GM18526 (cell line): ENCODE measurements at regions not wholly inside any gene's neighbourhood (a gene's known extent, or its start where the extent isn't known, plus 50 kb on each side); places are given as distances from the start of the nearest gene placed in this dataset.

Experiments used
- POLR2A ChIP-seq: IDR thresholded peaks from 3 replicates; pipeline ENCODE4 v1.6.1; 2011; ENCODE audit not compliant: insufficient read length; ENCODE audit errors: extremely low read depth

DNA sequence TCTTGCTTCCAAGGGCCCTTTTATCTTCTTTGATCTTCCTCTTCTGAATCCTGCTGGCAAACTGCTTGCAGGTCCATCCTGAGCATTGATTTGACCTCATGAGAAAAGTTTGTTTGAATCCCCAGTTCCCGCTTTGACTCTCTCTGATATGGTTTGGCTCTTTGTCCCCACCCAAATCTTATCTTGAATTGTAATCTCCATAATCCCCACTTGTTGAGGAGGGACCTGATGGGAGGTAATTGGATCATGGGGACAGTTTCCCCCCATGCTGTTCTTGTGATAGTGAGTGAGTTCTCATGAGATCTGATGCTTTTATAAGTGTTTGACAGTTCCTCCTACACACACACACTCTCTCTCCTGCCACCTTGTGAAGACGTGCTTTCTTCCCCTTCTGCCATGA, 126.6 kb upstream of the ARHGAP20 start:
- no peak for TF ChIP-seq POLR2A

DNA sequence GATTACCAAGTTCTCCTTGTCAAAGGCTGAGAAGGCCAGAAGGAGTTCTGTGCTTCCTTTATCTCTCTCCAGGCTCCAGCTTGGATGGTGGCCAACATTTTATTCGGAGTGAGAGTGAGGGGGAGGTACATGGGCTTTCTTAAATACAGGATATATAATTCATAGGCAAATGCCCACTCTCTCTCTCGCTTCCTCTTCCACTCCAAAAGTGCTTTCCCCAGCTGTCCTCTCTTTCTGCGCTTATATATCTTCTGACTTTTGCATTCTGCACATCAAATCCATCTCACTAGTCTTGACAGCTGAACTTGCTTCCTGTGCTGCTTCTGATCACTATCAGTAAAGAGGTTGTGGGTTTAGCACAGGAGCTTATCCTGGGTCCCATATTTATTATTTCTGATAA, 125.4 kb upstream of the ARHGAP20 start:
- TF ChIP-seq POLR2A: no peak

DNA sequence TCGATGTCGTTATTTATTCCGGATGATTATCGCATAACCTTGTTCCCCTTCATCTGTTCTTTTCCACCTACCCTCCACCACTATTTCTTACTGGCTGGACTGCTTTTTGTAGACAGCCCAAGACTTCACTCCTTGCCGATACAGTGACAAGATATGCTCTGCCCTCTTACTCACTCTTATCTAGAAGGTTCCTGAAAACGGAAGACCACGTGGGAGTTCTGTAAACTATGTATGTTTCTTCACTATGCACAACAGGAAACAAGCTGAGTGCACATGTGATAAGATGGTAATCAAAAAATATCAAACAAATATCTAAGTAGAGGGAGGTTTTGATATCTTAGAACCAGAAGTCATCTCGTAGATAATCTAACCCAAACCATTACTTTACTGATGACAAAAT, 122.9 kb upstream of the ARHGAP20 start:
- TF ChIP-seq POLR2A: no peak

DNA sequence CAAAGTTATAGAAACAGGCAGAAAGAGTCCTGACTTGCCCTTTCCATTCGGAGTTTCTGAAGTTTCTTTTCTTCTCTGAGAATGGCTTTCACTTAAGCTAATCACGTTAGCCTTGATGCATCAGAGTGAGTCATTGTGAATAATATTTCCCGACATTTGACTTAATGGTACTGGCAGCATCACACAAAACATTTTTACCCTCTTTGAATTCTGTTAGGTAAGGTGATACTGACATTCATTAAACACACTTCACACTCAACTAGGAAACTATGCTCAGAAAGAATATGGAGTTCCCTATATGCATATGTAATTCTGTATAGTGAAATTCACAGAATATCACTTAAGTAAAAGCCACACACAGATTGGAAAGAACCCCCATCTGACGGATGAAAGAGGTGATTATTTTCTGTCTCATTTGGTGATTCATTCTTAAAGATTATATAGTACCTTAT, 120.8 kb upstream of the ARHGAP20 start:
- no peak for TF ChIP-seq POLR2A

DNA sequence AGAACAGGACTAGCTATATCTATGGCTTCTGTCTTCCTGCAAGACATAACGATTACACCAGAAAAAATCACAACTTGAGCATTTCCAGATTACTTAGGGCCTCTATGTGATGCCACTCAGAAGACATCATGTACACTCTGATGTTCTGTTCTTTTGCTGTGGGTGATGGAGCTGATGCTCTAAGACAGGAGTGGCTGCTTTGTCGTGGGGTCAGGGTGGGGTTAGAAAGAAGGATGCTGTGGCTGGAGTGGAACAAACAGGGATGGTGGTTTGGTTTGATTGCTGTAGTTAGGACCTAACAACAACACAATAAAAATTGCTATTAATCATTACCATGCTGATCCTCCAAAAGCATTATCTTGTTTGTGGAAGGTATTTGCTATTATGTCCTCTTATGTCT, 120.3 kb upstream of the ARHGAP20 start:
- no peak for TF ChIP-seq POLR2A

DNA sequence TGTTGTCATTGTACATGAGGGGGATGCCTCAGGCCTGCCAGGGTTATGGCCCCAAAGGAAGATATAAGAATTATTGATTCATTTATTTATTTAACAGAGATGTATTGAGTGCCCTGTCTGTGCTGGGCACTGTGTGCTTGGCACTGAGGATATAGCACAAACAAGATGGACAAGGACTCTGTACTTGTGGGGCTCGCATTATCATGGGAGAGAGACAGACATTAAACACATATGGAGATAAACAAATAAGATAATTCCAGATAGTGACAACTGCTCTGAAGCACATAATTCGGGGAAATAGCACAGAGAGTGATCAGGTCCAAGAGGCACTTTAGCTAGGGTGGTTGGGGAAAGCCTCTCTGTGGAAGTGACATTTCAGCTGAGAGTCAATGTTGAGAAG, 119.8 kb upstream of the ARHGAP20 start:
- TF ChIP-seq POLR2A: no peak

DNA sequence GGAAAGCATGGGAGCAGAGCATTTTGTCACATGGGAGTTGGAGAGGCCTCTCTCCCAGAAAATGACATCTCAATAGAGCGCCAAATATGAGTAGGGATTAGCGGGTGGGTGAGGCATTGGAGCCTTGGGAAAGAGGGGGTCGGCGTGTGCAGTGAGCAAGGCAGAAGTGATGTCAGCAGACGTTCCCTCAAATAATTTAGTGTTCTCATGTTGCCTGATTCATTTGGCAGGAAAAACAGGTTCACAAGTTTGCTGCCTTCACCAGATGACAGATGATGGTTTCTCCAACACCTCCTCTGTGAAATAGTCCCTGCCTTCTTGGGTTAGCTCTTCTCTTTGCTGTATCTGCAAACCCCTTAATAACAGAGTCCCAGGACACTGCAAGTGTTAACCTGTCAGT, 118.5 kb upstream of the ARHGAP20 start:
- TF ChIP-seq POLR2A: no peak

DNA sequence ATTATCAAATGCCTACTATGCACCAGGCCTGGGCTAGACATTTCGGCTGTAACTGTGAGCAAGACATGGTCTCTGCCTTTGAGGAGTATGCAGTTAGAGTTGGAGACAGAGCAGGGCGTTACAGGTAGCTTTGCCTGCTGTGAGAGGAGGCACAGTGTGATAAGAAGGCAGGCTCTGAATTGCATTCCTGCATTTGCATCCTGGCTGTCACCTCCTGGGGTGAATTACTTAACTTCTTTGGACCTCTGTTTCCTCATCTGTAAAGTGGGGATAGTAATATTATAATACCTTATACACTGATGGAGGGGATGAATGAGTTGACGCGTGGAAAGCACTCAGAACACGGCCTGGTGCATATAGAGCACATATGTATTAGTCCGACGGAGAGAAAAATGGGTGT, 118.1 kb upstream of the ARHGAP20 start:
- TF ChIP-seq POLR2A: no peak

DNA sequence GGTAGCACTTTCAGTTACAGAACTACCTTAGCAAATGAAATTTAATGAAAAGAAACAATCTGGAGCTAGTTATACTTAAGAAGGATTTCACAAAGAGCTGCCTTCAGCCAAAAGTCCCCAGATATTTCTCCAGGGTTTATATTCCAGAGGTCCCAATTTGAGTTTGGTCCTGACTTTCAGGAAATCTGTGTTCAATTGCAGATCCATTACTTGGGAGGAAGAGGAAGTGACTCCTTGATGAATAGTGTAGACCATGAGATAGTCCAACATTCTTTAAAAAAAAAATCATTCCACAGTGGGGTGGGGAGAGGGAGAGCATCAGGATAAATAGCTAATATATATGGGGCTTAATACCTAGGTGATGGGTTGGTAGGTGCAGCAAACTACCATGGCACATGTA, 117.6 kb upstream of the ARHGAP20 start:
- no peak for TF ChIP-seq POLR2A

DNA sequence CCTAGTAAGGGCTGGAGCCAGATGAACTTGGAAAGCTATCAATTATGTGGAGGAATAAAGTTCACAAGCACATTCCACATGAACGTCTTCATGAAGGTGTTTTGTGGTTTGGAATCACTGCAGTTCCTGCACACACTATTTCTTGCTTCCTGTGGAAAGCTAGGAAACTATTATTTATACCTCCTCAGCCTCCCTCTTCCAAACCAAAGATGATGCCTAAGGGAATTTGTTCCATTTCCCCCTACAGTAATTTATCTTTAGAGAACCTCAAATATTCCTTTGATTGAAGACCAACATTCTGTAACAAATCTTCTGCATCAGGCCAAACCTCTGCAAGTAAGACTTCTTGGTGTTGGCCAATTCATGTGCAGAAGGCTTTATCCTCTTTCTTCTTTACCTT, 115.8 kb upstream of the ARHGAP20 start:
- no peak for TF ChIP-seq POLR2A

DNA sequence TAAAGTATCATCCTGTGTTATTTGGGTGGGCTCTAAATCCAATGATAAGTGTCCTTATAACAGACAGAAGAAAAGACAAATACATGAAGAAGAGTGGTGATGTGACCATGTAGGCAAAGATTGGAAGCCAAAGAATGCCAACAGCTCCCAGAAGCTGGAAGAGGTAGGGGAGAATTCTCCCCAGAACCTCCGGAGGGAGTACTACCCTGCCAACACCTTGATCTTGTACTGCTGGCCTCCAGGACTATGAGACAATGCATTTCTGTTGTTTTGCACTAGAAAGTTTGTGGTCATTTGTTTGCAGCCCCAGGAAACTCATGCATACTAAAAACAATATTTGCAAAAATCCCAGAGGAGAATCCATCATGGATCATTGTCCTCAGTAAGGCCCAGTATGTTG, 115.0 kb upstream of the ARHGAP20 start:
- no peak for TF ChIP-seq POLR2A

DNA sequence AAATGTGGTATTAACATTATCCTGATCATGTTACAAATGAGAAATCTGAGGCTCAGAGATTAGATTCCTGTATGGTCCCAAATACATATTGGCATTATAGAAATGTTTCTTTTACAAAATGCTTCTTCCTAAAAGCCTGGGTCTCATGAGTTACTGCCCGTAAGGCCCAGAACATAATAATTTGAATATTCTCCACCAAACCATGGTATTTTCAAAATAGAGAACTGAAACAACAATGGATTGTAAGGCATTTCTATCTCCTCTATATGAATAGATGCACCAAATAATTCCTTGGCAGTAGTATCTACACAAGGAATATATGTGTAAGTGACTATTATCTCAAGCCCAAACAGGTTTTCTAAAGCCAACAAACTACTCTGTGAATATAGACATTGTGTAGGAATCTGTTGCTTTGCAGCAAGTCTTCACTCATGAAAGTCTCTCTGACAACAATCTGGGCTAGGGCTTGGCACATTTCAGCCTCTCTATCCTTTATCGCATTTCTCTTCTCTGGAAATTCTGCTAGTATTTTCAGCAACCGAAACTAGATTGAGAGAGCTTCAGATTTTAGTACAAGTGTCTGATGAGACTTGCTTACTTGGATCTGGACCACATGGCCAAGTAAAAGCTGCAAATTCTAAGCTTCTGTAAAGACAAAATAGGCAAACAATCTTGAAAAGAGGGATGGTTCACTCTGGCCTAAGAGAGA, 112.8 kb upstream of the ARHGAP20 start:
- no peak for TF ChIP-seq POLR2A

DNA sequence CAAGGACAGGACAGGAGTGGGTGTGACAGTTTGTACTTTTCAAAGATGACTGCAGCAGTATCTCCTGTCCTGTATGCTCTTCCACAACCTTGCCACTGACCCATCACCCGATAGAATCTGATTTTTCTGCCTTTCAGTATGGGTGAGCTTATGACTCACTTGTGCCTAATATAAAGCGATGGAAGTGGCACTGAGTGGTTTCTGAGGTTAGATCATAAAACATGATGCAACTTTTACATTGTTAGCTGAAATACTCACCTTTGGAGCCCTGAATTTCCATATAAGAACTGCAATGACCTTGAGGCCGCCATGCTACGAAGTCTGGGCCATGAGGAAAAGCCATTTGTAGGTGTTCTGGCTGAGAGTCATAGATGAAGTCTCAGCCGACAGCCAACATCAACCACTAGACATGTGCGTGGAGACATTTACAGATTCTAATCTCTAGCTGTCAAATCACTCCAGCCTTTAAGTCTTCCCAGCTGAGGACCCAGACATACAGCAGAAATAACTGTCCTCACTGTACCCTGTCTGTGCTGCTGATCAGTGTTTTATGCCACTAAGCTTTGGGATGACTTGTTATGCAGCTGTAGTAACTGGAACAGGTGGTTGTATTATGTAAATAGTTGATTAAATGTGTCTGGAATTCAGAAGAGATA, 105.9 kb upstream of the ARHGAP20 start:
- TF ChIP-seq POLR2A: no peak

DNA sequence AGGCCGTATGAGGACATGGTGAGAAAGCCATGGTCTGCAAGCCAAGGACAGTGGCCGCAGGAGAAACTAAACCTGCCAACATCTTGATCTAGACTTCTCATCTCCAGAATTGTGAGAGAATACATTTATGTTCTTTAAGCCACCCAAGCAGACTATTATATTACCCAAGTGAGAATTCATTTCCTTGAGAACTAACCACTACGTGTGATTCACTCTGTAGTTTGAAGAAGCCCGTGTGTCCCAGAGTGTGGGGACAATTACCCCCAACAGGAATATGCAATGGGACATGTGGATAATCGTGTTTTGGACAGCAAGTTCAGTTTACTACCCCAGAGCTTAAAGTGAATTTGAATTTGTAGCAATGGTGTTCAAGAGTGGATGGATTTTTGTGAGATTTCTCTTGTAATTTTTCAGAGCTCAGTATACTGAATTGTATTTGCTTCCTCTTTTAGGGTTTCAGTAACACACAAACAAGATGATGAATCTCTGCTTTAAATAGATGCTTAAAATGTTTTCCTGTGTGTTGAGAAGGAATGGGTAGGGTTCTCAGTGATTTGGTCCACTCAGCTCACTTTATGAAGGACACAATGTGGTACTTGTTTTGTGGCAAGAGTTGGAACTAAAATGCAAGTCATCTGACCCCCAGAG, 100.0 kb upstream of the ARHGAP20 start:
- TF ChIP-seq POLR2A: no peak

DNA sequence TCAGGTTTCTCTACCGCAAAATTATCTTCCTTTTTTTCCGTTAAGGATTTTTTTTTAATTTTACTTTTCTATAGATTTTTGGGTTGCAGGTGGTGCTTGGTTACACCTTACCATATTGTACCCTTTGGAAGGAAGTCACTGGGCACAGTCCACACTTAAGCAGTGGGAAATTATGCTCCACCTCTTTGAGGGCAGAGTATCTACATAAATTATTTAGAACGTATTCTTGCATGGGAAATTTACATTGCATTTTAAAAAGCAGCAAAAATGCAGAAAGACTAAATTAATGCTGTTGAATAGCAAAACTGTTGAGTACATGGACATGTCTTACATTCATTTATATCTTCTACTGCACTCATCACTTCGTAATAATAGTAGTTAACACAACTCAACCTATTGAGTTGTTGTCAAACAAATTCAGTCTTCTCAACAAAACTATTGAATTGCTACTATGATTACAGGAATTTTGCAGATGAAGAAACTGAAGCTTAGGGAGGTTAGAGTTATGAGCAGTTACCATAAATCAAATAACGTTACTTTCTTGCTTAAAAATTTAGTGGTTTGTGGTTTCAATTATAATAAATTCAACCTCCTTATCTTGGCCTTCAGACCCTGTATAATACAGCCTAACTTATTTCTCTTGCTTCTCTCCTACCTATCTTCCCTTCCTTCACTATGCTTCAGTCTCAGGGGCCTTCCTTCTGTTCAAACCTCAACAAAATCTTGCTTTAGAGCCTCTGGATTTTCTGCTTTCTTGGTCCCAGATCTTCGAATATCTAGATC, 97.4 kb upstream of the ARHGAP20 start:
- TF ChIP-seq POLR2A: no peak

DNA sequence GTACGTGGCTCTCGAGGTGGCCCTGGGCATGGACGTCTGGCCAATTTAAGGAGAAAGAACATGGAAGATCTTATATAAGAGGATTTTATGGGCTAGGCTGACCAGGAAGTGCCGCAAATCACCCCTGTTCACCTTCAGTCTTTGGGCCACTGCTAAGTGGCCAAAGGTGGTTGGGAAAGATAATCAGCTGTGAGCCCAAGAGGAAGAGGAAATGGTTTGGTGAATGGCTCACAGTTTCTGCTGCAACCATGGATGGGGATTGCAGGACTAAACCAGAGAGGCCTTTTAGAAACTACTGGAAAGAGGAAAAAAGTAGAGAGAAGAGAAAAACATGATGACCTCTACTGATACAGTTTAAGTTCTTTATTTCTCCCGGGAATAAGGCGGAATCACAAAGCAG, 96.0 kb upstream of the ARHGAP20 start:
- TF ChIP-seq POLR2A: no peak
